ENCODE measurements at regions not wholly inside any gene's neighbourhood (a gene's known extent, or its start where the extent isn't known, plus 50 kb on each side); places are given as distances from the start of the nearest gene placed in this dataset.

DNA sequence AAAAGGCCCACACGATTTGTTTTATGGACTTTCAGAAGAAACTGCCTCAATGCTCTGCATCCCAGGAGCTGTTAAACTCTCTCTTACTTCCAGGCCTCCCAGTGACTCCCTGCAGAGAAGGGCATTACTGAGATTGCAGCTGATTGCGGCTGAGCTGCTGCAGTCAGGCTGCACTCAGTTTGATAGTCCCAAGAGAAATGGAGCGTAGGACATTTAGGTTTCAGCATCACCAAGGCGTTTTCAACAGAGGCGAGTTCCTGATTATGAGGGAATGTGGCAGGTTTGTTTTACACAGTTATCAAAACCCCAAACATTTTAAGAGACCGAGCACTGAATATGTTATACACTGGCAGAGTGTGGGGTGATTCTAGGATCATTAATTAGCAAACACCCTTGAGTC, 145.6 kb downstream of the TBX18 start:
- no peaks in the 10 kb centered on the region for H4K20me1 ChIP-seq (replicated peaks; ENCODE audit: insufficient read depth)
- peak overlapping the region; percentile 58 for H3K4me2 ChIP-seq
- Mint-ChIP-seq H3K27me3 (ENCODE audit: insufficient read depth, low read depth, poor library complexity) (no peaks in the 10 kb centered on the region), H3K4me3 (no peak overlapping the region), H3K4me1 (peaks cover 12% of the 10 kb centered on the region), H3K9me3 (no peaks in the 10 kb centered on the region; the same call in 2 of the 3 replicates), H3K36me3 (ENCODE audit: low read depth) (no peaks in the 10 kb centered on the region), H3K27ac (peak overlapping the region; percentile 28; the same call in 1 of the 2 replicates)
- H3K27ac ChIP-seq (ENCODE audit: low read depth) = 0 out of 2 replicates have a peak overlapping the region, but pooled peaks have one; percentile 37
- H3K9me2 ChIP-seq (ENCODE audit: insufficient read depth) = no peaks in the 10 kb centered on the region; the same call in 1 of the 2 replicates
- ATAC-seq = peak; percentile 90
- TF ChIP-seq STAT1 (IDR thresholded peaks at IDR 0.05; ENCODE audit: unreplicated experiment) (no peak), ZNF114 (CRISPR knock-in tag; IDR thresholded peaks at IDR 0.05) (no peak), EZH2phosphoT487 (IDR thresholded peaks at IDR 0.05; ENCODE audit: unreplicated experiment) (no peak)
- TF ChIP-seq, protein P1, sequence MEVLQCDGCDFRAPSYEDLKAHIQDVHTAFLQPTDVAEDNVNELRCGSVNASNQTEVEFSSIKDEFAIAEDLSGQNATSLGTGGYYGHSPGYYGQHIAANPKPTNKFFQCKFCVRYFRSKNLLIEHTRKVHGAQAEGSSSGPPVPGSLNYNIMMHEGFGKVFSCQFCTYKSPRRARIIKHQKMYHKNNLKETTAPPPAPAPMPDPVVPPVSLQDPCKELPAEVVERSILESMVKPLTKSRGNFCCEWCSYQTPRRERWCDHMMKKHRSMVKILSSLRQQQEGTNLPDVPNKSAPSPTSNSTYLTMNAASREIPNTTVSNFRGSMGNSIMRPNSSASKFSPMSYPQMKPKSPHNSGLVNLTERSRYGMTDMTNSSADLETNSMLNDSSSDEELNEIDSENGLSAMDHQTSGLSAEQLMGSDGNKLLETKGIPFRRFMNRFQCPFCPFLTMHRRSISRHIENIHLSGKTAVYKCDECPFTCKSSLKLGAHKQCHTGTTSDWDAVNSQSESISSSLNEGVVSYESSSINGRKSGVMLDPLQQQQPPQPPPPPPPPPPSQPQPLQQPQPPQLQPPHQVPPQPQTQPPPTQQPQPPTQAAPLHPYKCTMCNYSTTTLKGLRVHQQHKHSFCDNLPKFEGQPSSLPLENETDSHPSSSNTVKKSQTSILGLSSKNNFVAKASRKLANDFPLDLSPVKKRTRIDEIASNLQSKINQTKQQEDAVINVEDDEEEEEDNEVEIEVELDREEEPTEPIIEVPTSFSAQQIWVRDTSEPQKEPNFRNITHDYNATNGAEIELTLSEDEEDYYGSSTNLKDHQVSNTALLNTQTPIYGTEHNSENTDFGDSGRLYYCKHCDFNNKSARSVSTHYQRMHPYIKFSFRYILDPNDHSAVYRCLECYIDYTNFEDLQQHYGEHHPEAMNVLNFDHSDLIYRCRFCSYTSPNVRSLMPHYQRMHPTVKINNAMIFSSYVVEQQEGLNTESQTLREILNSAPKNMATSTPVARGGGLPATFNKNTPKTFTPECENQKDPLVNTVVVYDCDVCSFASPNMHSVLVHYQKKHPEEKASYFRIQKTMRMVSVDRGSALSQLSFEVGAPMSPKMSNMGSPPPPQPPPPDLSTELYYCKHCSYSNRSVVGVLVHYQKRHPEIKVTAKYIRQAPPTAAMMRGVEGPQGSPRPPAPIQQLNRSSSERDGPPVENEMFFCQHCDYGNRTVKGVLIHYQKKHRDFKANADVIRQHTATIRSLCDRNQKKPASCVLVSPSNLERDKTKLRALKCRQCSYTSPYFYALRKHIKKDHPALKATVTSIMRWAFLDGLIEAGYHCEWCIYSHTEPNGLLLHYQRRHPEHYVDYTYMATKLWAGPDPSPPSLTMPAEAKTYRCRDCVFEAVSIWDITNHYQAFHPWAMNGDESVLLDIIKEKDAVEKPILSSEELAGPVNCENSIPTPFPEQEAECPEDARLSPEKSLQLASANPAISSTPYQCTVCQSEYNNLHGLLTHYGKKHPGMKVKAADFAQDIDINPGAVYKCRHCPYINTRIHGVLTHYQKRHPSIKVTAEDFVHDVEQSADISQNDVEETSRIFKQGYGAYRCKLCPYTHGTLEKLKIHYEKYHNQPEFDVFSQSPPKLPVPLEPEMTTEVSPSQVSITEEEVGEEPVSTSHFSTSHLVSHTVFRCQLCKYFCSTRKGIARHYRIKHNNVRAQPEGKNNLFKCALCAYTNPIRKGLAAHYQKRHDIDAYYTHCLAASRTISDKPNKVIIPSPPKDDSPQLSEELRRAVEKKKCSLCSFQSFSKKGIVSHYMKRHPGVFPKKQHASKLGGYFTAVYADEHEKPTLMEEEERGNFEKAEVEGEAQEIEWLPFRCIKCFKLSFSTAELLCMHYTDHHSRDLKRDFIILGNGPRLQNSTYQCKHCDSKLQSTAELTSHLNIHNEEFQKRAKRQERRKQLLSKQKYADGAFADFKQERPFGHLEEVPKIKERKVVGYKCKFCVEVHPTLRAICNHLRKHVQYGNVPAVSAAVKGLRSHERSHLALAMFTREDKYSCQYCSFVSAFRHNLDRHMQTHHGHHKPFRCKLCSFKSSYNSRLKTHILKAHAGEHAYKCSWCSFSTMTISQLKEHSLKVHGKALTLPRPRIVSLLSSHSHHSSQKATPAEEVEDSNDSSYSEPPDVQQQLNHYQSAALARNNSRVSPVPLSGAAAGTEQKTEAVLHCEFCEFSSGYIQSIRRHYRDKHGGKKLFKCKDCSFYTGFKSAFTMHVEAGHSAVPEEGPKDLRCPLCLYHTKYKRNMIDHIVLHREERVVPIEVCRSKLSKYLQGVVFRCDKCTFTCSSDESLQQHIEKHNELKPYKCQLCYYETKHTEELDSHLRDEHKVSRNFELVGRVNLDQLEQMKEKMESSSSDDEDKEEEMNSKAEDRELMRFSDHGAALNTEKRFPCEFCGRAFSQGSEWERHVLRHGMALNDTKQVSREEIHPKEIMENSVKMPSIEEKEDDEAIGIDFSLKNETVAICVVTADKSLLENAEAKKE (CRISPR knock-in tag; IDR thresholded peaks at IDR 0.05) = no peak
- no peak overlapping the region for H3K4me3 ChIP-seq
- H3K79me2 ChIP-seq (replicated peaks; ENCODE audit: insufficient read depth) = no peaks in the 10 kb centered on the region
- H3K36me3 ChIP-seq (ENCODE audit: insufficient read depth) = no peaks in the 10 kb centered on the region
- DNase-seq (ENCODE audit: low spot score) = peak; percentile 62
- H3K4me1 ChIP-seq (ENCODE audit: insufficient read depth) = peaks cover 15% of the 10 kb centered on the region
- peak overlapping the region; percentile 86; the same call in 1 of the 2 replicates for H2AFZ ChIP-seq
- no peaks in the 10 kb centered on the region for H3K27me3 ChIP-seq (ENCODE audit: insufficient read depth)
- no peaks in the 10 kb centered on the region for H3F3A ChIP-seq (replicated peaks; ENCODE audit: low read depth)

DNA sequence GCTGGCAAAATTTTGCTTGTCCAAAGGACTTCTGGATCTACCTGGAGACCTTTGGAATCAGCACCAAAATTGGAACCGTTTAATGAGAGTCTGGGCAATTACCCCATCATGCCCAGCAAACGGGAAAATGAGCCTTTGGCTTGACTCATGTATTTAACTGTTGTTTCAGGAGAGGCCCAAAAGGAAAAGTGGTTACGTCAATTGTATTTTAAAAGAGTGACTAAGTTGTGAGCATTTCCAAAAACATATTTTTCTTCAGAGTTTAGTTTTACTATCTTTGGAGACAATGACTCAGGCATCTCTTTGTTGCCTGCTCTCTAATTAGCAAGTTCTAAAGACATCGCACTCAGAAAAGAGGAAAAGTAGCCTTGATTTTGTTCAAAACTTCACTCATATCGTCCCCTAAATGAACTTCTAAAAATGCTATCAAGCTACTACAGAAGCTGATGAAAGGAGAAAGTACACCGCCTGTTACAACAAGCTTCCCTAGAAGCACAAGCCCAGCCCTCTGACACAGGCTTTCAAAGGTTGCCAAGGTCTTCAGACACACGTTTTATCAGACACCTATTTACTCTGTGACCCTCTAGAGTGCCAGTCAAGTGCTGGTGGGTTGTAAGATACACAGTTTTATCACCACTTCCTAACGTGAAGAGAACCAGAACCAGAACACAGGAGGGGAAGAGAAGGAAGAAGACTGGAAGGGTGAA, 146.2 kb downstream of the TBX18 start:
- no peaks in the 10 kb centered on the region for H3K36me3 Mint-ChIP-seq (ENCODE audit: low read depth)
- Histone ChIP-seq H3K79me2 (replicated peaks; ENCODE audit: insufficient read depth) (no peaks in the 10 kb centered on the region), H2AFZ (peak overlapping the region; percentile 86), H3K4me3 (no peak overlapping the region), H3F3A (replicated peaks; ENCODE audit: low read depth) (no peaks in the 10 kb centered on the region), H3K4me1 (ENCODE audit: insufficient read depth) (peaks cover 15% of the 10 kb centered on the region), H3K27ac (ENCODE audit: low read depth) (no peak overlapping the region), H3K4me2 (peak overlapping the region; percentile 58; the same call in 1 of the 2 replicates), H3K9me2 (ENCODE audit: insufficient read depth) (no peaks in the 10 kb centered on the region; the same call in 1 of the 2 replicates), H3K36me3 (ENCODE audit: insufficient read depth) (no peaks in the 10 kb centered on the region), H3K27me3 (ENCODE audit: insufficient read depth) (no peaks in the 10 kb centered on the region), H4K20me1 (replicated peaks; ENCODE audit: insufficient read depth) (no peaks in the 10 kb centered on the region)
- peaks cover 12% of the 10 kb centered on the region for H3K4me1 Mint-ChIP-seq
- H3K9me3 Mint-ChIP-seq = no peaks in the 10 kb centered on the region; the same call in 2 of the 3 replicates
- ATAC-seq (no peak; the same call in 2 of the 3 replicates), DNase-seq (ENCODE audit: low spot score) (no peak)
- H3K27ac Mint-ChIP-seq = peak overlapping the region; percentile 47; the same call in 1 of the 2 replicates
- H3K27me3 Mint-ChIP-seq (ENCODE audit: insufficient read depth, low read depth, poor library complexity) = no peaks in the 10 kb centered on the region
- H3K4me3 Mint-ChIP-seq = no peak overlapping the region
- TF ChIP-seq EZH2 (IDR thresholded peaks at IDR 0.05; ENCODE audit: low read depth, unreplicated experiment) (no peak), ZNF114 (CRISPR knock-in tag; IDR thresholded peaks at IDR 0.05) (no peak)
- TF ChIP-seq, protein P2, sequence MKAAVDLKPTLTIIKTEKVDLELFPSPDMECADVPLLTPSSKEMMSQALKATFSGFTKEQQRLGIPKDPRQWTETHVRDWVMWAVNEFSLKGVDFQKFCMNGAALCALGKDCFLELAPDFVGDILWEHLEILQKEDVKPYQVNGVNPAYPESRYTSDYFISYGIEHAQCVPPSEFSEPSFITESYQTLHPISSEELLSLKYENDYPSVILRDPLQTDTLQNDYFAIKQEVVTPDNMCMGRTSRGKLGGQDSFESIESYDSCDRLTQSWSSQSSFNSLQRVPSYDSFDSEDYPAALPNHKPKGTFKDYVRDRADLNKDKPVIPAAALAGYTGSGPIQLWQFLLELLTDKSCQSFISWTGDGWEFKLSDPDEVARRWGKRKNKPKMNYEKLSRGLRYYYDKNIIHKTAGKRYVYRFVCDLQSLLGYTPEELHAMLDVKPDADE (IDR thresholded peaks at IDR 0.05) = no peak
- TF ChIP-seq, protein P3, sequence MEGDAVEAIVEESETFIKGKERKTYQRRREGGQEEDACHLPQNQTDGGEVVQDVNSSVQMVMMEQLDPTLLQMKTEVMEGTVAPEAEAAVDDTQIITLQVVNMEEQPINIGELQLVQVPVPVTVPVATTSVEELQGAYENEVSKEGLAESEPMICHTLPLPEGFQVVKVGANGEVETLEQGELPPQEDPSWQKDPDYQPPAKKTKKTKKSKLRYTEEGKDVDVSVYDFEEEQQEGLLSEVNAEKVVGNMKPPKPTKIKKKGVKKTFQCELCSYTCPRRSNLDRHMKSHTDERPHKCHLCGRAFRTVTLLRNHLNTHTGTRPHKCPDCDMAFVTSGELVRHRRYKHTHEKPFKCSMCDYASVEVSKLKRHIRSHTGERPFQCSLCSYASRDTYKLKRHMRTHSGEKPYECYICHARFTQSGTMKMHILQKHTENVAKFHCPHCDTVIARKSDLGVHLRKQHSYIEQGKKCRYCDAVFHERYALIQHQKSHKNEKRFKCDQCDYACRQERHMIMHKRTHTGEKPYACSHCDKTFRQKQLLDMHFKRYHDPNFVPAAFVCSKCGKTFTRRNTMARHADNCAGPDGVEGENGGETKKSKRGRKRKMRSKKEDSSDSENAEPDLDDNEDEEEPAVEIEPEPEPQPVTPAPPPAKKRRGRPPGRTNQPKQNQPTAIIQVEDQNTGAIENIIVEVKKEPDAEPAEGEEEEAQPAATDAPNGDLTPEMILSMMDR (conservative IDR thresholded peaks at IDR 0.05; ENCODE audit: low read depth in 2 of 2) = no peak
